Rectal smooth muscle tissue (tissue), 1 donor: ENCODE measurements at regions not wholly inside any gene's neighbourhood (a gene's known extent, or its start where the extent isn't known, plus 50 kb on each side); places are given as distances from the start of the nearest gene placed in this dataset.
"Not testable (repeated sequence)": the region's sequence is repeated elsewhere in the genome, so short reads cannot be mapped to it uniquely, and the experiment has no call there.

Experiments used
- H3K27ac ChIP-seq: one replicate; pipeline ENCODE4 v1.7.0; 2013; ENCODE audit warnings: low read depth, low read length, inconsistent platforms
- H3K27me3 ChIP-seq: one replicate; pipeline ENCODE4 v1.7.0; 2013; ENCODE audit warnings: low read length; ENCODE audit not compliant: control insufficient read depth, insufficient read depth
- H3K36me3 ChIP-seq: one replicate; pipeline ENCODE4 v1.7.0; 2013; ENCODE audit warnings: low read length; ENCODE audit not compliant: control insufficient read depth, insufficient read depth
- H3K4me1 ChIP-seq: one replicate; pipeline ENCODE4 v1.7.0; 2013; ENCODE audit warnings: low read length; ENCODE audit not compliant: control insufficient read depth, insufficient read depth
- H3K4me3 ChIP-seq: one replicate; pipeline ENCODE4 v1.7.0; 2013; ENCODE audit warnings: low read length
- H3K9ac ChIP-seq: one replicate; pipeline ENCODE4 v1.7.0; 2013; ENCODE audit warnings: low read length

DNA sequence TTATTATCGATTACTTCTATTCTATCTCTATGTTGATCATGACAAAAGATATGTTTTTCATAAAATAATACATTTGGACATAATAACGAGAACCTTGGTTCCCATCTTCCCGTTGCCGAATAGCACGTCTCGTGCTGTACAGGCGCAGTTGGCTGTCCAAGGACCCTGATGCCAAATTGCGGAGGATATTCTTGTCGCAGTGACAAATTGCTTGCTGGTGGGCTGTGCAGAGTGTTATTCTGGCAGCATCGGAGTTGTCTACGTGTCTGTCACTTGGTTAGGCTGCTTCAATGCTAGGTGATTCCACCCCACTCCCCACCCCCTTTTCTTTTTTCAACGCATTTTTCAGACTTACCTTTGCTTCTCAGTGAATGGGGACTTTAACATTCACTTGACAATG, 546.8 kb downstream of the PRKD1 start:
- Histone ChIP-seq H3K36me3 (no peaks in the 10 kb centered on the region), H3K4me3 (no peak overlapping the region), H3K27me3 (no peaks in the 10 kb centered on the region), H3K27ac (no peak overlapping the region), H3K4me1 (no peaks in the 10 kb centered on the region), H3K9ac (no peak overlapping the region)

- Histone ChIP-seq H3K27ac (no peak overlapping the region), H3K9ac (no peak overlapping the region), H3K4me1 (no peaks in the 10 kb centered on the region), H3K27me3 (no peaks in the 10 kb centered on the region), H3K4me3 (no peak overlapping the region), H3K36me3 (no peaks in the 10 kb centered on the region)
Measured at GRCh38 chr14:29388571-29388970, 539.1 kb downstream of the PRKD1 start.

GRCh38 chr14:29390081-29390832, 537.4 kb downstream of the PRKD1 start:
- Histone ChIP-seq H3K36me3 (no peaks in the 10 kb centered on the region), H3K27ac (no peak overlapping the region), H3K4me3 (no peak overlapping the region), H3K9ac (no peak overlapping the region), H3K4me1 (no peaks in the 10 kb centered on the region), H3K27me3 (no peaks in the 10 kb centered on the region)

DNA sequence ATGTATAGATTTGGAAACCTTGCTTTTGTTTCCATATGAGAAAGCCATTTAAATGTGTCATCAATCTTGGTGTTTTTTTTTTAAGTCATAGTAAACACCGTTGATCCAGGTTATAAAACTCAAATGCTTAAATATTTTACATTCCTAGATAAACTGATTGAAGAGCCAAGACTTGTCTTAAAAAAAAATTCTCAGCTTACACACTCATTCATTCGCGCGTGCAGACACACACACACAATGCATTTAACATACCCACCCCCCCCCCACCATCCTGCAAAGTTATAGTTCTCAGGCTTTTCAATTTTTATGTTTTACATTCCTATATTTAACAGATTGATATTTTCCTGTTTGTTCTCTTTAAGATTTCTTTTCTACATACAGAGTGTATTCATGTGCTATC, 536.4 kb downstream of the PRKD1 start:
- Histone ChIP-seq H3K9ac (no peak overlapping the region), H3K4me3 (no peak overlapping the region), H3K36me3 (no peaks in the 10 kb centered on the region), H3K27ac (no peak overlapping the region), H3K4me1 (no peaks in the 10 kb centered on the region), H3K27me3 (no peaks in the 10 kb centered on the region)

DNA sequence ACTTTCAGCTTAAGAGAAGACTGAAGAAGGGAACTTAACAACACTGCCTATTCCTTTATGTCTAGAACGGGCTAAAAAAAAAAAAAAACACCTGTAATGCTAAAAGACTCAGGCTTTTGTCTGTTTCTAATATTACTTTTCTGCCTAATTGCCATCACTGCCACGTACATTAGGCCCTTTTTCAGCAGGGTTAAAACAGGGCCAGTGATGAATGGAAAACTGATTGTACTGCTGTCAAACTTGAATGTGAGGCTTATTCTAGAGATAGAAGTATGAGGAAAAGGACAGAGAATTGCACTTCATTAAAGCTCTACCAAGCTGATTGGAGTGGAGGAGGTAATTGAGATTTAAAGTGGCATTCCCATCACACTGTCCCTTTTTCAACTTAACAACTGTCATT, 535.8 kb downstream of the PRKD1 start:
- Histone ChIP-seq H3K27ac (no peak overlapping the region), H3K27me3 (no peaks in the 10 kb centered on the region), H3K4me3 (no peak overlapping the region), H3K9ac (no peak overlapping the region), H3K4me1 (no peaks in the 10 kb centered on the region), H3K36me3 (no peaks in the 10 kb centered on the region)

DNA sequence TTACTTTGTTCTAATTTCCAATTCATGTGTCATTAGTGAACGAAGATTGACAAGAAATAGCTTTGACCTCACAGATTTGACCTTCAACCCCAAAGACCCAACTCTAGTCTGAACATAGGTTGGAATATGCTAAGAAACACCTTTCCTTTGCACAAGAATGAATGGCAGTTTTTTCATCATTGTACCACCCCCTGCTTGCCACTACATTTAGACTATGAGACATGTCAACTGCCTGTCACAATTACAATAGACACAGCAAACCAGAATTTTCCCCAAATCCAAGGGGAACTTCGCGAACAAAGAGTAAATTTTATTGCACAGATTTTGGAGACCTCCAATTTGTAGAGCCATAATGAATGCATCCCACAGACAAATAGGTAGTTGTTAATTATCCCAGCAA, 535.4 kb downstream of the PRKD1 start:
- Histone ChIP-seq H3K27ac (no peak overlapping the region), H3K4me3 (no peak overlapping the region), H3K36me3 (no peaks in the 10 kb centered on the region), H3K27me3 (no peaks in the 10 kb centered on the region), H3K4me1 (no peaks in the 10 kb centered on the region), H3K9ac (no peak overlapping the region)

DNA sequence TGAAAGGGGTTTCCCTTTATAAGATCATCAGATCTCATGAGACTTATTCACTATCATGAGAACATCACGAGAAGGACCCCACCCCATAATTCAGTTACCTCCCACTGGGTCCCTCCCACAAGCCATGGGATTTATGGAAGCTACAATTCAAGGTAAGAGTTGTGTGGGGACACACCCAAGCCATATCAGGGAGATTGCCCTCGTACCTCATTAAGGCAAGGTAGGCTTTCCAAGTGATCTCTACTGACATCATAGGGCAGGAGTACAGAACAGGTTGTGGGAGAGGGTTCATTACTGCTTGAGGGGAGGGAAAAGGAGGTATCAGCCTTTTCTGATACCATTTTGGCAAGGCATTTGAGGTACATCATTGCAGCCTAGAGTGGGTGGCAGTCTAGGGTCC, 524.6 kb downstream of the PRKD1 start:
- no peak overlapping the region for H3K27ac ChIP-seq
- no peaks in the 10 kb centered on the region for H3K27me3 ChIP-seq
- H3K9ac ChIP-seq, result no peak overlapping the region
- H3K4me3 ChIP-seq, result no peak overlapping the region
- H3K4me1 ChIP-seq, result no peaks in the 10 kb centered on the region
- H3K36me3 ChIP-seq, result no peaks in the 10 kb centered on the region

- no peaks in the 10 kb centered on the region for H3K36me3 ChIP-seq
- no peak overlapping the region for H3K9ac ChIP-seq
- no peak overlapping the region for H3K4me3 ChIP-seq
- no peaks in the 10 kb centered on the region for H3K27me3 ChIP-seq
- no peak overlapping the region for H3K27ac ChIP-seq
- H3K4me1 ChIP-seq, result no peaks in the 10 kb centered on the region
Measured at GRCh38 chr14:29410581-29410980, 517.1 kb downstream of the PRKD1 start.

DNA sequence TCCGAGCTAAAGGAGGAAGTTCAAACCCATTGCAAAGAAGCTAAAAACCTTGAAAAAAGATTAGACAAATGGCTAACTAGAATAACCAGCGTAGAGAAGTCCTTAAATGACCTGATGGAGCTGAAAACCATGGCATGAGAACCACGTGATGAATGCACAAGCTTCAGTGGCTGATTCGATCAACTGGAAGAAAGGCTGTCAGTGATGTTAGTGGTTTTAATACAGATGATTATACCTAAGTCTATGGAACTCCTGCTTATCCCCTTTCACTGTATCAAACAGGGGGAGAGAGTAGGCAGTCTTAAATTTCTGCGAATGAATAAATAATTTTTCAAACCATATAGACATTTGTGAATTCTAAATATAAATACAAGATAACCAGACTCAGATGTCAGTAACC, 512.7 kb downstream of the PRKD1 start:
- H3K9ac ChIP-seq, H3K36me3 ChIP-seq, H3K4me1 ChIP-seq, H3K27me3 ChIP-seq, H3K27ac ChIP-seq, H3K4me3 ChIP-seq: not testable (repeated sequence)

GRCh38 chr14:29419736-29420135, 507.9 kb downstream of the PRKD1 start:
- H3K36me3 ChIP-seq, result no peaks in the 10 kb centered on the region
- H3K27ac ChIP-seq, result no peak overlapping the region
- H3K9ac ChIP-seq, result no peak overlapping the region
- H3K4me1 ChIP-seq, result no peaks in the 10 kb centered on the region
- no peak overlapping the region for H3K4me3 ChIP-seq
- H3K27me3 ChIP-seq, result no peaks in the 10 kb centered on the region

GRCh38 chr14:29421156-29421728, 506.4 kb downstream of the PRKD1 start:
- Histone ChIP-seq H3K27ac (no peak overlapping the region), H3K4me1 (no peaks in the 10 kb centered on the region), H3K4me3 (no peak overlapping the region), H3K36me3 (no peaks in the 10 kb centered on the region), H3K27me3 (no peaks in the 10 kb centered on the region), H3K9ac (no peak overlapping the region)

DNA sequence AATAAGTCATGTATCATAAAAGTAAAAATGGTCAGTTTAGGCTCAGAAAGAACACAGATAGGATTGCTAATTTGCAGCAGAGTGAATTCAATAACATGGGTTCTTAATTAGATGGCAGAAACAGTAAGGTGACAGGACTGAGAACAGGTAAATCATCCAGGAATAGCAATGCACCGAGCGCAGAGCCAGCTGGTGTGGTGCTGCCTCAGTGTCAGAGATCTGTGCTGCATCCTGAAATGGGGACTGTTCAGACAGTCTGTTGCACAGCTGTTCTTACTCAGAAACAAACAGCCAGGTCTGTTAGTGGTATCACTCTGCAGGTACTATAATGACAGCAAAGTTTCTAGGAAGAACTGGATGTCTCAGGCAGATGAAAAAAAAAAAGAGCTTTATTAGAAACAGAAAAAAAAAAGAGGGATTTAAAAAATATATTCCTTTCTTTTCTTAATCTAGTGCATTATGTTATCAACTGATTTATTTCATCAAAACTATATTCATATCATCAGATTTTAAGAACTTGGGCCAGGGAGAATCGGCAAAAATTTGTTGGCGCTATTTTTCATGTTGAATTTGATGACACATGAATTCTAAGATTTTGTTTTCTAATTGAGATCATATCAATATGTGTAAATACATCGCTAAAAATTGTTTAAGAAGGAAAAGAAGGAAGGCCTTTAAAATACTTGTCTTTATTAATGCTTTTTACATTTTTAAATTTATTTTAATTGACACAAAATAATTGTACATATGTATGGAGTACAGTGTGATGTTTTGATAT, 501.8 kb downstream of the PRKD1 start:
- no peak overlapping the region for H3K4me3 ChIP-seq
- no peak overlapping the region for H3K27ac ChIP-seq
- H3K36me3 ChIP-seq, result no peaks in the 10 kb centered on the region
- no peaks in the 10 kb centered on the region for H3K4me1 ChIP-seq
- no peak overlapping the region for H3K9ac ChIP-seq
- H3K27me3 ChIP-seq, result no peaks in the 10 kb centered on the region
